CD4-positive, alpha-beta T cell (primary cell): ENCODE measurements at regions not wholly inside any gene's neighbourhood (a gene's known extent, or its start where the extent isn't known, plus 50 kb on each side); places are given as distances from the start of the nearest gene placed in this dataset.

Source experiments
- ATAC-seq: fragments of 200-7000 bp; cut with Tn5 transposase; one replicate; pipeline ENCODE4 v1.10.0; 2022; ENCODE audit warnings: mild to moderate bottlenecking; ENCODE audit not compliant: poor library complexity
- CTCF ChIA-PET: fragments of 350-600 bp; sonication (Branson Sonifier 250); formaldehyde crosslinking; loops from one replicate; lab custom pipeline; 2021; ENCODE audit warnings: antibody characterized with exemption, inconsistent platforms; lab: Charles Lee
- POLR2A ChIA-PET: fragments of 350-600 bp; sonication (Branson Sonifier 250); formaldehyde crosslinking; loops from one replicate; lab custom pipeline; 2021; ENCODE audit warnings: antibody characterized with exemption, inconsistent platforms; lab: Charles Lee
- DNase-seq, 14 experiments: peaks; one replicate each; pipeline ENCODE4 v3.0.0-alpha.2; 2013 to 2020; ENCODE audit warnings: mixed read lengths in 2 of 14
- H3K27ac ChIP-seq, 2 donors: one replicate each; pipeline versions ENCODE4 v1.5.1 to v1.7.0; 2013; ENCODE audit warnings: low read length in 2 of 2, low read depth in 1 of 2, mild to moderate bottlenecking in 1 of 2
- H3K27me3 ChIP-seq, 2 experiments: 1 replicate in 1 of 2; 2 replicates in 1 of 2; pipeline versions ENCODE4 v1.6.1 to v1.7.0; 2013; ENCODE audit warnings: low read length in 2 of 2, control low read depth in 1 of 2, mild to moderate bottlenecking in 1 of 2, moderate library complexity in 1 of 2; ENCODE audit not compliant: insufficient read depth in 2 of 2, control insufficient read depth in 1 of 2
- H3K36me3 ChIP-seq: one replicate; pipeline ENCODE4 v1.6.1; 2013; ENCODE audit warnings: low read length, control low read depth; ENCODE audit not compliant: insufficient read depth
- H3K4me1 ChIP-seq: one replicate; pipeline ENCODE4 v1.6.1; 2013; ENCODE audit warnings: low read length, control low read depth; ENCODE audit not compliant: insufficient read depth
- H3K4me3 ChIP-seq: one replicate; pipeline ENCODE4 v1.5.1; 2013; ENCODE audit warnings: mild to moderate bottlenecking, low read length, moderate library complexity
- H3K9me3 ChIP-seq, 2 experiments: 1 replicate in 1 of 2; 2 replicates in 1 of 2; pipeline versions ENCODE4 v1.6.1 to v1.7.0; 2013; ENCODE audit warnings: low read length in 2 of 2, mild to moderate bottlenecking in 2 of 2, control low read depth in 1 of 2, moderate library complexity in 1 of 2; ENCODE audit not compliant: control insufficient read depth in 1 of 2, insufficient read depth in 1 of 2
- H3K27ac Mint-ChIP-seq: one replicate; pipeline ENCODE4 v1.8.0; 2020; ENCODE audit warnings: mixed read lengths
- H3K27me3 Mint-ChIP-seq: one replicate; pipeline ENCODE4 v1.8.0; 2021; ENCODE audit warnings: mixed read lengths
- H3K36me3 Mint-ChIP-seq: one replicate; pipeline ENCODE4 v1.8.0; 2021; ENCODE audit warnings: low read depth, mixed read lengths
- H3K4me1 Mint-ChIP-seq: one replicate; pipeline ENCODE4 v1.8.0; 2021; ENCODE audit warnings: low read depth, mixed read lengths
- H3K4me3 Mint-ChIP-seq: one replicate; pipeline ENCODE4 v1.8.0; 2020; ENCODE audit warnings: mild to moderate bottlenecking, mixed read lengths
- H3K9me3 Mint-ChIP-seq: one replicate; pipeline ENCODE4 v1.8.0; 2020; ENCODE audit warnings: mixed read lengths
- intact Hi-C, 2 experiments: fragments of 100-400 bp; cut with DNase I in 1 of 2; cut with micrococcal nuclease in 1 of 2; formaldehyde crosslinking; loops; one replicate each; pipeline versions ENCODE4 v1.15.1 to v1.9.0; 2023 to 2025; cut with DNase I, micrococcal nuclease
- TF ChIP-seq, protein P1 (sequence below): fragments of 200-600 bp; IDR thresholded peaks from one replicate; pipeline ENCODE4 v1.8.0; 2022; ENCODE audit warnings: antibody characterized with exemption, mild to moderate bottlenecking

DNA sequence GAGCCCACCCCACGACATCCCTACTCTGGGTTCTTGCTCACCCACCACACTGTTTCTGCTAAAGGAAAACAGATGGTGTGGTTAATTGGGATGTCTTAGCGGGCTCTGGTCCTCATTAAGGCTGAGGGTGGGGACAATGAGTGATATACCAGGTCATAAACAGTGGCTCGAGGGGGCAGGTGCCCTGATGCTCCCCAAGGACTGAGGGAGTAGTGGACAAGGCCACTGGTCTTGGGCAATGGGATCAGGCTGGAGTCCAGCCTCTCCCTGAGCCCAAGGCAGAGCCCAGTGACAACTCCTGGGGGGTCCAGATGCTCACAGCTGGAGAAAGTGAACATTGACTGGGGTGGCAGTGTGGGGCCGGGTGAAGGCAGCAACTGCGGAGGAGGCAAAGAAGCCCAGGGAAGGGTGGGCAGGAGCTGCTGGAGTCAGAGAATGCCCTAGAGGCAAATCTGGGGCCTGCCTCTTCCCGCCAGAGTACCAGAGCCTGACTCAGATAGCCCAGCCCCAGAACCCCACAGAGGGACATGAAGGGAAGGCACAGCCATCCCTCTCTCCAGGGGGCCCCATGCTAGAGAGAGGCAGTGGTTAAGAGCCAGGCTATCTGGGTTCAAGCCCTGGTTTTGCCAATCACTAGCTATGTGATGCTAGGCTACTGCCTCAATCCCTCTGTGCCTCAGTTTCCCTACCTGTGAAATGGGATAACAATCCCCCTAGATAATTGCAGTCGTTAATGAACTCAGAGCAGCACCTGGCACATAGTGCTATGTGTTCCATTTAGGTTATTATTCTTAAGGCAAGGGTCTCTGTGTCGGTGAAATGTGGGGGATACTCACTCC is 72.3 kb downstream of the MRPL14 start:
- no peak for ATAC-seq
- Mint-ChIP-seq H3K27ac (no peak overlapping the region), H3K4me1 (no peaks in the 10 kb centered on the region), H3K9me3 (peaks cover under 1% of the 10 kb centered on the region), H3K36me3 (no peaks in the 10 kb centered on the region), H3K27me3 (peaks cover 6% of the 10 kb centered on the region), H3K4me3 (no peak overlapping the region)
- intact Hi-C loops: no loop called here
- H3K27me3 ChIP-seq: peaks cover 0 to 4% of the 10 kb centered on the region in 2 experiments
- peaks cover 7 to 15% of the 10 kb centered on the region in 2 experiments for H3K9me3 ChIP-seq
- ChIA-PET CTCF (no interaction called here), POLR2A (no interaction called here)
- no peak overlapping the region for H3K27ac ChIP-seq
- no peak for DNase-seq
- no peaks in the 10 kb centered on the region for H3K36me3 ChIP-seq
- no peak overlapping the region for H3K4me3 ChIP-seq
- TF ChIP-seq, protein P1, sequence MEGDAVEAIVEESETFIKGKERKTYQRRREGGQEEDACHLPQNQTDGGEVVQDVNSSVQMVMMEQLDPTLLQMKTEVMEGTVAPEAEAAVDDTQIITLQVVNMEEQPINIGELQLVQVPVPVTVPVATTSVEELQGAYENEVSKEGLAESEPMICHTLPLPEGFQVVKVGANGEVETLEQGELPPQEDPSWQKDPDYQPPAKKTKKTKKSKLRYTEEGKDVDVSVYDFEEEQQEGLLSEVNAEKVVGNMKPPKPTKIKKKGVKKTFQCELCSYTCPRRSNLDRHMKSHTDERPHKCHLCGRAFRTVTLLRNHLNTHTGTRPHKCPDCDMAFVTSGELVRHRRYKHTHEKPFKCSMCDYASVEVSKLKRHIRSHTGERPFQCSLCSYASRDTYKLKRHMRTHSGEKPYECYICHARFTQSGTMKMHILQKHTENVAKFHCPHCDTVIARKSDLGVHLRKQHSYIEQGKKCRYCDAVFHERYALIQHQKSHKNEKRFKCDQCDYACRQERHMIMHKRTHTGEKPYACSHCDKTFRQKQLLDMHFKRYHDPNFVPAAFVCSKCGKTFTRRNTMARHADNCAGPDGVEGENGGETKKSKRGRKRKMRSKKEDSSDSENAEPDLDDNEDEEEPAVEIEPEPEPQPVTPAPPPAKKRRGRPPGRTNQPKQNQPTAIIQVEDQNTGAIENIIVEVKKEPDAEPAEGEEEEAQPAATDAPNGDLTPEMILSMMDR: no peak
- peaks cover 8% of the 10 kb centered on the region for H3K4me1 ChIP-seq

DNA sequence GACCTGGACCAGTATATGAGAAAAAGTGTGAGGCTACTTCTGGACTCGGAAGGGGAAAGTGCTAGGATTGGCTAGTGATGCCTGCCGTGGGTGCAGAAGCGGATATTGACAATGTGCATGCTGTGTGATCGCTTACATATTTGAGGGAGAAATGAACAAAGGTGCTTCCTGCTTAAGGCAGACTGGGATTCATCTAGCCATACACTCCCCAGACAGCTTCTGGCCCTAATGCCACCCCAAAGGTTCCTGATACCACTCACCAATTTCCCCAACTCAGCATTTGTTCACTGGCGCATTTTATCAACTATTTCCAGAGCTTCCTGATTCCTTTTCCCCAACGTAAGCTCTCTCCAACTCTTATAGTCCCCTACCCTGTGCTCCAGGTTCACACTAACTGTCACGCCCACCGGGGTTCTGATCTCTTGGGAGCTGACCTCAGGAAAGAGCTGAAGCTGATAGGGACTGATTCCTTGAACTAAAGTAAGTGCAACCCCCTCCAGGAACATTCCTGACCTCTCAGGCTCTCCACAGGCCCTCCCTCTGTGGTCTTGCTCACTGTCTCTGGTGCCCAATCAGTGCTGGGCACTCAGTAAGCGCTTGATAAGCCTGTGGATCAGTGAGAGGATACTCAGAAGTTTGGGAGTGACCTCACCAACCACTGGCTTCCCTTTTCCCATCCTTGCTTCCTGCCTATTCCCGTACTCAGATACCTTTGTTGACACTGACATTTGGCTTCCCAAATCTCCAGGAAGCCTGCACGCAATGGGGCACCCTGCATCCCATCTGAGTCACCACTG is 73.3 kb downstream of the MRPL14 start:
- DNase-seq (no peak), ATAC-seq (no peak)
- Mint-ChIP-seq H3K4me3 (no peak overlapping the region), H3K27me3 (peaks cover 6% of the 10 kb centered on the region), H3K27ac (no peak overlapping the region), H3K36me3 (no peaks in the 10 kb centered on the region), H3K4me1 (no peaks in the 10 kb centered on the region), H3K9me3 (no peaks in the 10 kb centered on the region)
- H3K9me3 ChIP-seq: peaks cover 0 to 5% of the 10 kb centered on the region in 2 experiments
- TF ChIP-seq, protein P1: no peak
- ChIA-PET CTCF (no interaction called here), POLR2A (no interaction called here)
- H3K4me3 ChIP-seq: no peak overlapping the region
- H3K27me3 ChIP-seq: peaks cover 0 to 4% of the 10 kb centered on the region in 2 experiments
- no peaks in the 10 kb centered on the region for H3K36me3 ChIP-seq
- no peak overlapping the region for H3K27ac ChIP-seq
- peaks cover 8% of the 10 kb centered on the region for H3K4me1 ChIP-seq
- intact Hi-C loops: no loop called here

DNA sequence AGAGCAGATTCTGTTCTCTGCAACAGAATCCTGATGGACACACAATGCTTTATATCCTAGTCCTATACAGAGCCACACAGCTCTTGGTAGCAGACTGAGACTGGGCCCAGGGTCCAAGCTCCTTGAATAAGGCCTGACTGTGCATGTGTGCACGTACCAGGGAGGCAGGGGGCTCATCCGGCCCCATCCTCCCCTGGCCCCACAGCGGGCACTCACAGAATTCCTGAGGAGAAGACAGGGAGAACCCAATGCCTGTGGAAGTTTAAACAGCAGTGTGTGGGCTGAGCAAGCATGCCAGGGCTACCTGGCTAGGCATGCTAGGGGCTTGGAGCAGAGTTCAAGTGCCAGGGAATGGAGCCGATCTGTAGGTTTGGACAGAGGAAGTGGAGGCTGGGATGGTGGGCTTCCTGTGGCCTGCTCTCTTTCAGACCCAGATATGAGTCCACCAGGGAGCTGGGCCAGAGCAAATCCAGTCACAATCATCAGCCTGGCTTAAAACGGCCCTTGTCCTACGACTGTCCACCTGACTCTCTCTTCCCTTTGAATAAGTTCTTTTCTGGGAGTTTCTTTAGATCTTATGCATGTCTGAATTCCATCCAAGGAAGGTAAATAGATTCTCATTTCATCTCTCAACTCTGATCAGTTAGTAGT is 74.0 kb downstream of the MRPL14 start:
- Histone ChIP-seq H3K4me3 (no peak overlapping the region), H3K27ac (no peak overlapping the region), H3K4me1 (peaks cover 8% of the 10 kb centered on the region), H3K36me3 (no peaks in the 10 kb centered on the region), H3K9me3 (no peaks in the 10 kb centered on the region), H3K27me3 (peaks cover 0 to 4% of the 10 kb centered on the region in 2 experiments)
- H3K4me1 Mint-ChIP-seq: no peaks in the 10 kb centered on the region
- no peak overlapping the region for H3K27ac Mint-ChIP-seq
- H3K9me3 Mint-ChIP-seq: no peaks in the 10 kb centered on the region
- no peak overlapping the region for H3K4me3 Mint-ChIP-seq
- TF ChIP-seq, protein P1: no peak
- CTCF ChIA-PET: no interaction called here
- intact Hi-C loops: no loop called here
- DNase-seq (no peak), ATAC-seq (no peak)
- POLR2A ChIA-PET: no interaction called here
- no peaks in the 10 kb centered on the region for H3K36me3 Mint-ChIP-seq
- H3K27me3 Mint-ChIP-seq: peaks cover 6% of the 10 kb centered on the region
